ENCODE measurements at regions not wholly inside any gene's neighbourhood (a gene's known extent, or its start where the extent isn't known, plus 50 kb on each side); places are given as distances from the start of the nearest gene placed in this dataset.
A peak's percentile ranks its signal among the peaks of the same experiment; 100 is the strongest.
"Not testable (repeated sequence)": the region's sequence is repeated elsewhere in the genome, so short reads cannot be mapped to it uniquely, and the experiment has no call there.

DNA sequence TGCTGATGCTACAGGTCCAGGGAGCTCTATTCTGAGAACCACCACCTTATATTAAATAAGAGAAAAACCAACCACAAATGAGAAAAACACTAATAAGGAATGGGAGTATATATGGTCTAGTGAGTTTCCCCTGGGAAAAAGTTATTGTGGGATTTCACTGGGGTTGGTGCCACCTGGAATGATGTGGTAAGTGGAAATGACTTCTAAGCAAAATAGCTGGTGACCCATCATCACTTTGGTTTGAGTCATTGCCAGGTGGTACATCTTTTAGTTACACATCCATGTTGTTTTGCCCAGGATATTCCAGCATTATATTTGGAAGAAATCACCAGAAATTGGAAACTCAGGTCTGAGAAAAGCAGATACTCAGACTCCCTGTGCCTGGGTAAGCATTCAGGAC is 437.3 kb downstream of the DTWD2 start:
- no peak for DNase-seq

GRCh38 chr5:118548761-118549720 is 439.3 kb downstream of the DTWD2 start:
- DNase-seq, result peak; percentile 63

DNA sequence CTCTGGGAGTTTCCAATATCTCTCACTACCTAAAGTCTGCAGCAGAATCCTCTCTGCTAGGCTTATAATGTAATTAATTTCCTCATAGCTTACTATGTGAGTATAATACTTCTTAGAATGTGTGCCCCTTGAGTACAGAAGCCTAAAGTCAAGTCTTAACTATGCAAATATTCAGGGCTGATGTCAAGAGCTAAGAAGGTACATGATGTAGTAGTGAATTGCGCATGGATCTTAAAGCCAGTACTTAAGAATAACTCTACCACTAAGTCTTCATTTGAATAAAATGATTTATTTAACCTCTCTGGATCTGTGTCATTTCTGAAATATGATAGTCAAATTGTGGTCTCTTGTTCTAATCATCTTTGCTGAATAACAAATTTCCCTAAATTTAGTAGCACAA is 442.9 kb downstream of the DTWD2 start:
- DNase-seq, result no peak

GRCh38 chr5:118544887-118545449 is 443.4 kb downstream of the DTWD2 start:
- DNase-seq, result no peak

GRCh38 chr5:118533923-118534322 is 454.4 kb downstream of the DTWD2 start:
- no peak for DNase-seq

GRCh38 chr5:118533156-118533555 is 455.2 kb downstream of the DTWD2 start:
- DNase-seq, result no peak

- no peak for DNase-seq
Observed at GRCh38 chr5:118531276-118531675, 457.1 kb downstream of the DTWD2 start.

GRCh38 chr5:118529361-118530144 is 458.8 kb downstream of the DTWD2 start:
- DNase-seq, result no peak

DNA sequence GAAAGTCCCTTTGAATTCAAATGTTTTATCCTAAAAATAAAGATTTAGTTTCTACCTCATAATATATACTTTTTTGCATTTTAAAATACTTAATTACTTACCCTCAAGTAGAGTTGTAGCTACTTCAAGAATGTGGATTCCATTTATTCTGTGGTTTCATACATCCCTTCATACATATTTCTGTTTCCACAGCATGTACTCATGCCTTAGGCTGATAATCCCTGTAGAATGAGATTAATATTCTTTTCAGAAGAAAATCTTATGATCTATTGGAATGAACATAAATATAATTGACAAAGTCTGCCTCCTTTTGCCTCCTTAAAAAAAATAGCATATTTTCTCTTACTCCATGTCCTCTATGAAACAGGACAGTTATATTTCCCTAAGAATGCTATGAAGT is 465.7 kb downstream of the DTWD2 start:
- DNase-seq, result no peak

DNA sequence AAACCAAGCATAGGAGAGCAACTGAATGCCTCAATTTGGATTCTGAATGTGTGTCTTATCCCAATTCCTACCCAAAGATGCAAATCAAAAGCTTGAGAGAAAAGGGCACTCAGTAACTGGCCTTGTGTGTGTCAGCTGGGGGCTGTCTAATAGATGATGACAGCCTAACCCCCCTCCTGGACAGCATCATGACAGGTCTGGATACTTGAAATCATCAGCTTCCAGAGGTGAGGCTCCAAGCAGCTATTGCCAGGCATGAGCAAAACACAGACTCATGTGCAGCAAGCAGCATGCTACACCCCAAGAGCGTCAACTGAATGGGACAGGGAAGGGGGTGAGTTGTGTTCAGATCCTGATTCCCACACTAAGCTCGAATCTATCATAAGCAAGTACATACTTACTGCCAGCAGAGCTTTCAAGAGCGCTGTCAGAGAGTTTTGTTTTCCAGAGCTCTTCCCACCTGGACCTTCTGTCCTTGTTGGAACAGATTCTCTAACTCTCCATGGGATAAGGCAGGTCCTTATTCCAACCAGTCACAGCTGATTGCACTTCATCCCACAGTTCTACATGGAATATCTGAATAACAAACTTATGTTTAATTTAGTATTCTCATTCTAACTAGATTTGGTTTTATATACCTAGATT is 467.5 kb downstream of the DTWD2 start:
- no peak for DNase-seq

DNA sequence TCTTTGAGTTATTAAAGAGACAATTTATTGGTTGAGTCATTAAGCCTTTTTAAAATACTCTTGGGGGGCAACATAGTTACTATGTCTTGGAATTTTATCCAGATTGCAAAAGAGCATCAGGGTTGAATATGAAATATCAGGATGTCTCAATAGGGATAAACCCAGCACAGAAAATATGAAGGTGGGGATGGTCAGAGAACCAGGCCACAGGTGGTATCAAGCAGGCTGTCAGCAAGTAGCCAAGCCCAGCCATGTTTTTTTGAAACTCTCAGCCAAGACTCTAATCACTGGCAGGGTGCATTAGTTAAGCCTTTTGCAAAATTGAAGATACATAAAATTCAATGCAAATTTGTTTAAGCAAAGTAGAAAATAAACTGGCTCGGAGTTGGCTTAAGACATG is 468.9 kb downstream of the DTWD2 start:
- DNase-seq, result no peak

DNA sequence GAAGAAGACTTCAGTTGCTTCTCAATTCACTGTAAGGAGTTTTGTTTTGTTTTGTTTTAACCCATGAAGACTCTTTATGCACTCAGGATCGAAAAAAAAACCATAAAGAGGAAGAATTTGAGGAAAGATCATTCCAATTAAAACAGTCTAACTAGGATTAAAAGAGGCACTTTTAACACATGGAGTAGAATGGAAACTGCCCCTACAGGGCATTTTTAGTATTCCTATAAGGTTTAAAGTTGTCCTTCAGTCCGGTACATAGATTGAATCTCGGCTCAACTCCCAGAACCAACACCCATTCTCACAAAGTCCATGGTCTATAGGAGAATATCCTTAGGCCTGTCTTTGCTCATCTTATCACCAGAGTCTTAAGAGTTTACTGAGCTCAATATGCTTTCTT is 469.6 kb downstream of the DTWD2 start:
- no peak for DNase-seq

DNA sequence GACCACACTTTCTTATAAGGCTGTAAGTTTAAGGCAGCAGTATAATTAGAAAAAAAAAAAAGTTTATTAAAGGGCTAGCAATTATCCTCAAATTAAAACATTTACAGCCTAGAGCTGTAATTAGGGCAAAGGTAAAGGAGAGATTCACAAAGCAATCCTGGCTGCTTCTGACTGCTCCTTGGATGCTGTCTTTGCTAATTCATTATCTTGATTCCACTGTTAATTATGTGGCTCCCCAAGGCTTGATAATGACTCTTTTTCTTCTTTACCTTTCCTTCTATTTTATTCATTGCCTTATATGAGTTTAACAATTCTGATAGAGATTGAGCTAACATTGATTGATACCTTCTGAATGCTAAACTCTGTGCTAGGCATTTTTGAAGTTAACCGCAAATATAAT is 476.5 kb downstream of the DTWD2 start:
- DNase-seq, result no peak

DNA sequence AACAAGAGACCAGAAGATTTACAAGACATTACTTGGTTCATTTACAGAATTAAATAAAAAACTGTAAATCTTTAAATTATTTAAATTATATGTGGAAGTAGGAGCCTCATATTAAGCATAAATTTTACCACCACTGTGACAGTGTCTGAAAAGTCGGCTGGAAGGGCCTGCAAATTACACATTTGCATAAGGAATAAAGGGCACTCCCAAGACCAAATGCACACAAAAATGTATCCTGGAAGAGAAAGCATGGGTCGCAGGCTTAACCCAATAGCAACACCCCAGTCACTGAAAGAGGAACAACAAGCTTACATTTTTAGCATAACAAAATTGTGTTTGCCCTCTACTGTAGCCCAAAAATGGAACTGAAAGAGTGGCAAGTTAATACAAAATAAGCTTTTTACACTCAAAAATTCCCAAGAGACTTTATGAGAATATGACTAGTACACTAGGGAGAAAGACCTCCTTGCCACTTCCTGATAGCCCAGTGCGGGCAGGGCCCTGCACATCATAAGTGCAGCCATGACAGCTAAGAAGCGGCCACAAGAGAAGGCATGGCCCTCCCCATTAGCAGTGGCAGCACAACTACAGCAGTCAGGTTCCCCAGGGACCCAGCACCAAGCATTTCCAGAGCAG is 482.0 kb downstream of the DTWD2 start:
- no peak for DNase-seq

DNA sequence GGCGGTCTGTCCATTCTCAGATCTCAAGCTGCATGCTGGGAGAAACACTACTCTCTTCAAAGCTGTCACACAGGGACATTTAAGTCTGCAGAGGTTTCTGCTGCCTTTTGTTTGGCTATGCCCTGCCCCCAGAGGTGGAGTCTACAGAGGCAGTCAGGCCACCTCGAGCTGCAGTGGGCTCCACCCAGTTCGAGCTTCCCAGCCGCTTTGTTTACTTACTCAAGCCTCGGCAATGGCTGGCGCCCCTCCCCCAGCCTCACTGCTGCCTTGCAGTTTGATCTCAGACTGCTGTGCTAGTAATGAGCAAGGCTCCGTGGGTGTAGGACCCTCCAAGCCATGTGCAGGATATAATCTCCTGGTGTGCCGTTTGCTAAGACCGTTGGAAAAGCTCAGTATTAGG is 486.1 kb downstream of the DTWD2 start:
- not testable (repeated sequence) for DNase-seq

GRCh38 chr5:118491351-118491750 is 497.0 kb downstream of the DTWD2 start:
- no peak for DNase-seq

DNA sequence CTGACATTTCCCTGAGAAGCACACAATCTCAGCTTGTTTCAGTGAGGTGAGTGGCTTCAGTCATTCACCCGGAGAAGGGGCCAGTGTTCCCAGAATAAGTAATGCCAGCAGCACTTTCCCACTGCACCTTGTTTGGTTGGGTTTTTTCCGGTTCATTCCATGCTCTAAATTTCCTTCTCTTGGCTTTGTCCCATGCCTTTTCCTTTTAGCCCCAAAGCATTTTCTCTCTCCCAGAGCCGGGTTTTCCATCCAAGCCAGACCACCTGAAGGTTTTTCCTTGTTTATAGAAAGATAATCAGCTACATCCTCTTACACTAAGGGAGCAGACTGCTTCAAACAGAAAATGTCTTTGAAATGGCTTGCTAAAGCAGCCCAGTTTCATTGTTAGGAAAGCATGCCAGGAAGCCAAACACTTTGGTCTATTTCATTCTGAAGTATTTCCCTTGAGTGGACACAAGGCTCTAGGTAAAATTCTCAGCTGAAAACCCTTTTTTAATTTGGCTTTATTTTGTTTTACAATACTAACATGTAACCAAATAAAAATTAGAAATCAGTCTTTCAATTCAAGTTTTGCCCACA is 501.6 kb downstream of the DTWD2 start:
- DNase-seq, result no peak

DNA sequence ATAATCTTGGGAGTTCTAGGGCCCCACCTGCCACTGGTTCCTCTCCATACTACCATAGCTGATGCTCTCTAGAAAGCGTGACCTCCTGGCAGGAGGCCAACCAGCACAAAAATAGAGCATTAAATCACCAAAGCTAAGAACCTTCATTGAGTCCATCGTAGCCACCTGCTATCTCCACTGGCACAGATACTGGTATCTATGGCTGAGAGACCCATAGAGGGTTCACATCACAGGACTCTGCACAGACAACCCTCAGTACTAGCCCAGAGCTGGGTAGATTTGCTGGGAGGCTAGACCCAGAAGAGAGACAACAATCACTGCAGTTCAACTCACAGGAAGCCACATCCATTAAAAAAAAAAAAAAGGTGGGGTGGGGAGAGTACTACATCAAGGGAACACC is 509.1 kb downstream of the DTWD2 start:
- no peak for DNase-seq

DNA sequence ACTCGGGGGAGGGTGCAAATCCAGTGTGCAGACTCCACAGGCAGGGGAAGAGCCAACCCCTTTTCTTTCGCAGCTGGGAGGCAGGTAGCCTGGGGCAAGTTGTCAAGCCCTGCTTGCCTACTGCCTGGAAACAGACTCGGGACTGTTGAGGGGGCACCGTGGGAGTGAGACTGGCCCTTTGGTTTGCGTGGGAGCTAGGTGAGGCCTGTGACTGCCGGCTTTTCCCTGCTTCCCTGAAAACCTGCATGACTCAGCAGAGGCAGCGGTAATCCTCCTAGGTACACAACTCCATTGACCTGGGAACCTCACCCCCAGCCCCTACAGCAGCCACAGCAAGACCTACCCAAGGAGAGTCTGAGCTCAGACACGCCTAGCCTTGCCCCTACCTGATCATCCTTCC is 509.5 kb downstream of the DTWD2 start:
- no peak for DNase-seq

DNA sequence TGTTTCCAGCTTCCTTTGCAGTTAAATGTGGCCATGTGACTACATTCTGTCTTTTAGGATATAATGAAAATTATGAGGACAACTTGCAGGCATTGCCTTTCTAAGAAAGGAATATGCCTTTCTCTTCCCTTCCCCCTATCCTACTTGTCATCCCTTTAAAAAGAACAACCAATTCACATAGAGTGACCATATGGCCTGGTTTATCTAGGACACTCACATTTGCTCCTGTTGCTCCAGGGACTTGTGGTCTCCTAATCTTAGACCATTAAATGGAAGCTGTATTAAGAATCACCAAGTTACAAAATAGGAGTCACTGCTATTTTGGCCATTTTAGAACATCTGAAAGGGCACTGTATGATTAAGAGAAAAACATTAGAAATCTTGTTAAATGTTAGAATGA is 520.3 kb downstream of the DTWD2 start:
- DNase-seq, result no peak

DNA sequence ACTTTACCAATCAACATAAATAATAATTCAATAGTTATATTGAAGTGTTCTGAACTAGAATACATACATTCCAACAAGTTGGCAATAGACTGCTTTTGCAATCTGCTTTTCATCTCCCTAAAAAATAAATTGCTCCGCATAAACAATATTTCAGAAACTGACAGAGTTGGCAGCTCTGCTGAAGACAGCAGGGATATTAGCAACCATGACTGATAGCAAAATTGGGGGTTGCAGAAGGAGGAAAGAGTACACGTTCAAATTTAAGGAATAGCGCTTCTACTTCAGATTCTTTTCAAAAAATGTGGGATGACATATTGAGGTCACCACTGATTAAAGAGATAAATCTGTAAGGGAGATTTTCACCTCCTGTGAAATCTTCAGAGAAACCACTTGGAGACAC is 521.2 kb downstream of the DTWD2 start:
- no peak for DNase-seq

DNA sequence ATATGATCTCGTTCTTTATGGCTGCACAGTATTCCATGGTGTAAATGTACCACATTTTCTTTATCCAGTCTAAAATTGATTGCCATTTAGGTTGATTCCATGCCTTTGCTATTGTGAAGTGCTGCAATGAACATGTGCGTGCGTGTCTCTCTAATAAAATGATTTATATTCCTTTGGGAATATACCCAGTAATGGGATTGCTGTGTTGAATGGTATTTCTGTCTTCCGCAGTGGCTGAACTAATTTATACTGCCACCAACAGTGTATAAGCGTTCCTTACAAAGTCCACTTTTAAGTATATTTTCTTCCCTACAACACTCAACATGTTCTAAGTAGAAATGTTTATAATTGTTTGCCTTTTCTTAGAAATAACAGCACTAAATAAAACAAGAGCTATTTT is 521.9 kb downstream of the DTWD2 start:
- no peak for DNase-seq
